CD4-positive, alpha-beta T cell (primary cell): ENCODE measurements at regions not wholly inside any gene's neighbourhood (a gene's known extent, or its start where the extent isn't known, plus 50 kb on each side); places are given as distances from the start of the nearest gene placed in this dataset.

Source experiments
- ATAC-seq: fragments of 200-7000 bp; cut with Tn5 transposase; one replicate; pipeline ENCODE4 v1.10.0; 2022; ENCODE audit warnings: mild to moderate bottlenecking; ENCODE audit not compliant: poor library complexity
- CTCF ChIA-PET: fragments of 350-600 bp; sonication (Branson Sonifier 250); formaldehyde crosslinking; loops from one replicate; lab custom pipeline; 2021; ENCODE audit warnings: antibody characterized with exemption, inconsistent platforms; lab: Charles Lee
- POLR2A ChIA-PET: fragments of 350-600 bp; sonication (Branson Sonifier 250); formaldehyde crosslinking; loops from one replicate; lab custom pipeline; 2021; ENCODE audit warnings: antibody characterized with exemption, inconsistent platforms; lab: Charles Lee
- DNase-seq, 14 experiments: peaks; one replicate each; pipeline ENCODE4 v3.0.0-alpha.2; 2013 to 2020; ENCODE audit warnings: mixed read lengths in 2 of 14
- H3K27ac ChIP-seq, 2 donors: one replicate each; pipeline versions ENCODE4 v1.5.1 to v1.7.0; 2013; ENCODE audit warnings: low read length in 2 of 2, low read depth in 1 of 2, mild to moderate bottlenecking in 1 of 2
- H3K27me3 ChIP-seq, 2 experiments: 1 replicate in 1 of 2; 2 replicates in 1 of 2; pipeline versions ENCODE4 v1.6.1 to v1.7.0; 2013; ENCODE audit warnings: low read length in 2 of 2, control low read depth in 1 of 2, mild to moderate bottlenecking in 1 of 2, moderate library complexity in 1 of 2; ENCODE audit not compliant: insufficient read depth in 2 of 2, control insufficient read depth in 1 of 2
- H3K36me3 ChIP-seq: one replicate; pipeline ENCODE4 v1.6.1; 2013; ENCODE audit warnings: low read length, control low read depth; ENCODE audit not compliant: insufficient read depth
- H3K4me1 ChIP-seq: one replicate; pipeline ENCODE4 v1.6.1; 2013; ENCODE audit warnings: low read length, control low read depth; ENCODE audit not compliant: insufficient read depth
- H3K4me3 ChIP-seq: one replicate; pipeline ENCODE4 v1.5.1; 2013; ENCODE audit warnings: mild to moderate bottlenecking, low read length, moderate library complexity
- H3K9me3 ChIP-seq, 2 experiments: 1 replicate in 1 of 2; 2 replicates in 1 of 2; pipeline versions ENCODE4 v1.6.1 to v1.7.0; 2013; ENCODE audit warnings: low read length in 2 of 2, mild to moderate bottlenecking in 2 of 2, control low read depth in 1 of 2, moderate library complexity in 1 of 2; ENCODE audit not compliant: control insufficient read depth in 1 of 2, insufficient read depth in 1 of 2
- H3K27ac Mint-ChIP-seq: one replicate; pipeline ENCODE4 v1.8.0; 2020; ENCODE audit warnings: mixed read lengths
- H3K27me3 Mint-ChIP-seq: one replicate; pipeline ENCODE4 v1.8.0; 2021; ENCODE audit warnings: mixed read lengths
- H3K36me3 Mint-ChIP-seq: one replicate; pipeline ENCODE4 v1.8.0; 2021; ENCODE audit warnings: low read depth, mixed read lengths
- H3K4me1 Mint-ChIP-seq: one replicate; pipeline ENCODE4 v1.8.0; 2021; ENCODE audit warnings: low read depth, mixed read lengths
- H3K4me3 Mint-ChIP-seq: one replicate; pipeline ENCODE4 v1.8.0; 2020; ENCODE audit warnings: mild to moderate bottlenecking, mixed read lengths
- H3K9me3 Mint-ChIP-seq: one replicate; pipeline ENCODE4 v1.8.0; 2020; ENCODE audit warnings: mixed read lengths
- CTCF ChIP-seq: fragments of 200-600 bp; IDR thresholded peaks from one replicate; pipeline ENCODE4 v1.8.0; 2022; ENCODE audit warnings: antibody characterized with exemption, mild to moderate bottlenecking
- intact Hi-C, 2 experiments: fragments of 100-400 bp; cut with DNase I in 1 of 2; cut with micrococcal nuclease in 1 of 2; formaldehyde crosslinking; loops; one replicate each; pipeline versions ENCODE4 v1.15.1 to v1.9.0; 2023 to 2025; cut with DNase I, micrococcal nuclease

GRCh38 chr5:101370181-101370580 lies 467.1 kb upstream of the ST8SIA4 start:
- Mint-ChIP-seq H3K36me3 (no peaks in the 10 kb centered on the region), H3K4me1 (no peaks in the 10 kb centered on the region), H3K9me3 (no peaks in the 10 kb centered on the region), H3K27me3 (no peaks in the 10 kb centered on the region), H3K4me3 (no peak overlapping the region), H3K27ac (no peak overlapping the region)
- TF ChIP-seq CTCF = no peak
- no peaks in the 10 kb centered on the region for H3K27me3 ChIP-seq
- H3K27ac ChIP-seq = no peak overlapping the region
- H3K36me3 ChIP-seq = no peaks in the 10 kb centered on the region
- no peaks in the 10 kb centered on the region for H3K9me3 ChIP-seq
- POLR2A ChIA-PET = no interaction called here
- no peaks in the 10 kb centered on the region for H3K4me1 ChIP-seq
- CTCF ChIA-PET = no interaction called here
- intact Hi-C loops = no loop called here
- no peak overlapping the region for H3K4me3 ChIP-seq
- ATAC-seq (no peak), DNase-seq (no peak)

DNA sequence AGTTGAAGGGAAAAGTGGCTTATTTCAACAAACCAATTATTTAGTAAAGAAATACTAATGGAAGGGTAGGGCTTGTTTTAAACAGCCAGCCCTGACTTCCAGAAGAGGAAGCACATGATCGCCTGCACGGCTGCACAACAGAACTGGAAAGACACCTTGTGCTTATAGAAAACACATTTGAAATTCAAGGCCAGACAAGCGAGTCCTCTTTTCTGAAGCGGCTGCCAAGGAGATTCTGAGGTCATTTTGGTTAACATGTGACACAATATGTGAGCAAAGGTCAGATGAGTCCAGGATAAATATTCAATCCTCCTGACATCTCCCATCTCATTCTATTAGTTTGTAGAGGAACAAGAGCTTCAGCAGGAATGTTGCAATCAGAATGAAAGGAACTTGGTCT lies 461.4 kb upstream of the ST8SIA4 start:
- no peaks in the 10 kb centered on the region for H3K36me3 ChIP-seq
- no peaks in the 10 kb centered on the region for H3K27me3 Mint-ChIP-seq
- H3K9me3 ChIP-seq = no peaks in the 10 kb centered on the region
- no peak overlapping the region for H3K27ac Mint-ChIP-seq
- H3K9me3 Mint-ChIP-seq = no peaks in the 10 kb centered on the region
- no peak overlapping the region for H3K4me3 Mint-ChIP-seq
- no peak overlapping the region for H3K27ac ChIP-seq
- ATAC-seq (no peak), DNase-seq (no peak)
- H3K36me3 Mint-ChIP-seq = no peaks in the 10 kb centered on the region
- ChIA-PET POLR2A (no interaction called here), CTCF (interaction anchor here (0.6 kb wide), 1 partner anchor 560 kb away, joined by 3 read pairs; no protein-coding TSS in a partner anchor)
- no peak overlapping the region for H3K4me3 ChIP-seq
- TF ChIP-seq CTCF = no peak
- intact Hi-C loops = no loop called here
- H3K27me3 ChIP-seq = no peaks in the 10 kb centered on the region
- H3K4me1 Mint-ChIP-seq = no peaks in the 10 kb centered on the region
- no peaks in the 10 kb centered on the region for H3K4me1 ChIP-seq

GRCh38 chr5:101362067-101362466 lies 459.0 kb upstream of the ST8SIA4 start:
- no peak overlapping the region for H3K27ac ChIP-seq
- CTCF ChIA-PET = no interaction called here
- no peaks in the 10 kb centered on the region for H3K27me3 Mint-ChIP-seq
- H3K4me3 Mint-ChIP-seq = no peak overlapping the region
- ATAC-seq (no peak), DNase-seq (no peak)
- H3K9me3 Mint-ChIP-seq = no peaks in the 10 kb centered on the region
- no peaks in the 10 kb centered on the region for H3K36me3 ChIP-seq
- H3K27me3 ChIP-seq = no peaks in the 10 kb centered on the region
- POLR2A ChIA-PET = no interaction called here
- TF ChIP-seq CTCF = no peak
- intact Hi-C loops = no loop called here
- no peaks in the 10 kb centered on the region for H3K36me3 Mint-ChIP-seq
- H3K9me3 ChIP-seq = no peaks in the 10 kb centered on the region
- no peaks in the 10 kb centered on the region for H3K4me1 Mint-ChIP-seq
- no peak overlapping the region for H3K4me3 ChIP-seq
- H3K4me1 ChIP-seq = no peaks in the 10 kb centered on the region
- no peak overlapping the region for H3K27ac Mint-ChIP-seq
